GM21528 (cell line): ENCODE measurements at regions not wholly inside any gene's neighbourhood (a gene's known extent, or its start where the extent isn't known, plus 50 kb on each side); places are given as distances from the start of the nearest gene placed in this dataset.
"Not testable (repeated sequence)": the region's sequence is repeated elsewhere in the genome, so short reads cannot be mapped to it uniquely, and the experiment has no call there.

ENCODE experiments used
- ATAC-seq: cut with Tn5 transposase; IDR thresholded peaks from one replicate; pipeline ENCODE4 v1.9.1; 2021; ENCODE audit warnings: mild to moderate bottlenecking, moderate library complexity; ENCODE audit not compliant: unreplicated experiment, low FRiP score

DNA sequence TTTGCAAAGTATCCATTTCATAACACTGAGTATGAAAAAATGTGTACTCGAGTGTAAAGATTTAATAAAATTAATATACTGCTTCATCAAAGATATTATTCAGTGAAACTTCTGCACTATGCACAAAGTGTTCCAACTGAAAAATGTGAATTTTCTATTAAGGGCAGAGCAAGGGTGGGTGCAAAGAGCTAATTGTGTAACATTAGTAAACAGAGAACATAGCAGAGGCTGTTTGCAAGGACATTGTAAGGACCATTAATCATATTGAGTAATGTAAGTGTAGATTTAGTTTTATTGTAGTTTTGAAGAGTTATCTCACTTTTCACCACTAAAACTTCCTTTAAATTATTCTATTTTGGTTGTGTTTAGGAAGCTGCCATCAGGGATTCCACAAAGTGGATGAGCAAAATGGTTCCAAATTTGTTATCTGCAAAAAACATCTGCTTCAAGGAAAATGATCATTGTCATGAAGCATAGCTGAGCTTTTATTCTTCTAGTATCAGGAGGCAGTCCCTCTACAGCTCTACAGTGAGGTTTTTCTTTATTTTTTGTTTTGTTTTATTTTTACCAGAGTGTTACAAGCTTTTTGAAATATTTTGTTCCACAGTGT is 1375.4 kb downstream of the SLITRK1 start:
- ATAC-seq = no peak

- ATAC-seq = no peak
Measured at GRCh38 chr13:82501834-82502233, 1380.4 kb downstream of the SLITRK1 start.

DNA sequence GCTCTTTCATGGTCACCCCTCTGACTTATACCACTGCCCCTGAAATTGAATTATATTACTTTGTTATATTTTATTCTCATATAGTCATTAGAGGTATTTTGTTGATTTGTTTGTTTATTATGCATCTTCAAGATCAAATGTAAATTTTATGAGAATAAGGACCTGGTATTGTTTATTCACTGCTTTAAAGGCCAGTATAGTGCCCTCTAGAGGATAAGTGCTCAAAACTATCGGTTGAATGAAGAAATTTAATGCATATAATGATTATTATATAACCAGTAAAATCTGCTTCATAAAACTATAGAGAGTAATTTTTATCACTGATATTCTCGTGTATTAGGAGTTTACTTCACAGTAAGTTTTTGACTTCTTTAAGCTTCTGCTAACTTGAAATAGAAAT is 1401.9 kb downstream of the SLITRK1 start:
- no peak for ATAC-seq

- no peak for ATAC-seq
Measured at GRCh38 chr13:82477436-82477835, 1404.8 kb downstream of the SLITRK1 start.

DNA sequence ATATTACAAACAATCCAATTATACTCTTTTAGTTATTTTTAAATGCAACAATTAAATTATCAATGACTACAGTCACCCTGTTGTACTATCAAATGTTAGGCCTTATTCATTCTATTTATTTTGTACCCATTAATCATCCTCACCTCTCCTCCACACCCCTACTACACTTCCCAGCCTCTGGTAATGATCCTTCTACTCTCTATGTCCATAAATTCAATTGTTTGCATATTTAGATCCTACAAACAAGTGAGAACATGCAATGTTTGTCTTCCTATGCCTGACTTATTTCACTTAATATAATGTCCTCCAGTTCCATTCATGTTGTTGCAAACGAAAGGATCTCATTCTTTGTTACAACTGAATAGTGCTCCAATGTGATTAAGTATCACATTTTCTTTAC is 1414.6 kb downstream of the SLITRK1 start:
- no peak for ATAC-seq

GRCh38 chr13:82459575-82459974 is 1422.7 kb downstream of the SLITRK1 start:
- not testable (repeated sequence) for ATAC-seq

DNA sequence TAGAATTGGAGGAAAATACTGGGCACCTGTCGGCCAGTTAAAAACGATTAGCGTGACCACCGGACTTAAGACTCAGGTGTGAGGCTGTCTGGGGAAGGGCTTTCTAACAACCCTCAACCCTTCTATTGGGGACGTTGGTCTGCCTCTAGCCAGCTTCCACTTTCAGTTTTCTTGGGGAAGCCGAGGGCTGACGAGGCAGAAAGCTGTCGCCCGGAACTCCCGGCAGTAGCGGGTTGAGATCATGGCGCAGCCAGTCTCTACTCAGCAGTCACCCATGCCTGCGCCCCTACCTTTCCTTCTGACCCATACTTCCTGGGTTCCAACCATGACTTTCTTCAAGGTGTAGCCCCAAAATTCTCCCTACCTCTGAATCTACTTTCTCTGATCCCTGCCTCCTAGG is 1424.1 kb downstream of the SLITRK1 start:
- ATAC-seq = no peak

GRCh38 chr13:82457548-82457947 is 1424.7 kb downstream of the SLITRK1 start:
- not testable (repeated sequence) for ATAC-seq

DNA sequence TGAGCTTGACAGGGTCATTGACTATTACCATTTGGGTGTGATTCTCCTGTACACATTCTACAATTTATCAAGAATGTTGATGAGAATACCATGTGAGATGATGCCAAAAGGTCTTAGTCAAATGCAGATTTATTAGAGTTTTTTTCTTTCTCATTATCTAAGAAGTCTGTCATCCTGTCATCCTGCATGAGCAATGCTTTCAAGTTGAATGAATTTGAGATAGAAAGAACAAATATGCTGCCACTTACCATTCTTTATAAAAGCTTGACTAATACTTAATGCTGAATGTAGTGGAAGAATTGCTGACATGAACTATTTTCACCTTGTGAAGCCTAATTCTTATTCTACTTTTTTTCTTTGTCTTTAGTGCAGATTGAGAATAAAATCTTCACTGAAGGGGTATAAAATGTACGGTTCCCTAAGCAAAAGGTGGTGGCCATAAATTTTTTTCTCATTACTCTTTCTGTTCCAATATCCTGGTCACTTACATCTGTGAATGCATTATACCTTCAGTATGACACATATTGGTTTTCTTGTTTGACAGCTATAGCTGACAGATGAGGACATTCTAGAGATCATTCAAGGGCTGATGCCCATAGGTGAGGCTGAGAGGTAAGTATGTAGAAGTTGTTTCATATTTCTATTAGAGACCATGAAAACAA is 1434.7 kb downstream of the SLITRK1 start:
- ATAC-seq = no peak

DNA sequence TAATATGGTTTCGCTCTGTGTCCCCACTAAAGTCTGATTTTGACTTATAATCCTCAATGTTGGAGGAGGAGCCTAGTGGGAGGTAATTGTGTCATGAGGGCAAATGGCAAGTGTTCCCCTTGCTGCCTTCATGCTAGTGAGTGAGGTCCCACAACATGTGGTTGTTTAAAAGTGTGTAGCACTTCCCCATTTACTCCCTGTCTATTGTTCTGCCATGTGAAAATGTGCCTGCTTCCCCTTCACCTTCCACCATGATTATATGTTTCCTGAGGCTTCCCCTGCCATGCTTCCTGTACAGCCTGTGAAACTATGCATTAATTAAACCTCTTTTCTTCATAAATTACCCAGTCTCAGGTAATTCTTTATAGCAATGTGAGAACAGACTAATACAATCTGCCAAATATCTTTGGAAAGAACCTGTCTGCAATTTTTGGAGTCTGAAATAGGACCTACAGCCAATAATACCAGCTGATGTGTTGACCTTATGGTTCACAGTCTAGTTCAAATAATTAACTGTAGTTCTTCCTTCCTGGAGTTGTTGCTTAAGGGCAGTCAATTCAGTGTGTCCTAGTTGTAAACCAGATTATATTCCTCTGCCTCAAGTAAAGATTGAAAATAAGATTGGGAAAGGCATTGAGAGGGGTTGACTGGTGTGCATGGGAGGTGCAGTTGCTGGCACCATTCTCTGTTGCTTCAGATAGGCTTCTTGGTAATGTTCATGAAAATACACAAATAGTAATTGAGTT is 1442.9 kb downstream of the SLITRK1 start:
- no peak for ATAC-seq

- no peak for ATAC-seq
Measured at GRCh38 chr13:82438320-82438719, 1444.0 kb downstream of the SLITRK1 start.

- no peak for ATAC-seq
Measured at GRCh38 chr13:82436099-82436585, 1446.1 kb downstream of the SLITRK1 start.

- ATAC-seq = no peak
Measured at GRCh38 chr13:82432949-82433348, 1449.3 kb downstream of the SLITRK1 start.

DNA sequence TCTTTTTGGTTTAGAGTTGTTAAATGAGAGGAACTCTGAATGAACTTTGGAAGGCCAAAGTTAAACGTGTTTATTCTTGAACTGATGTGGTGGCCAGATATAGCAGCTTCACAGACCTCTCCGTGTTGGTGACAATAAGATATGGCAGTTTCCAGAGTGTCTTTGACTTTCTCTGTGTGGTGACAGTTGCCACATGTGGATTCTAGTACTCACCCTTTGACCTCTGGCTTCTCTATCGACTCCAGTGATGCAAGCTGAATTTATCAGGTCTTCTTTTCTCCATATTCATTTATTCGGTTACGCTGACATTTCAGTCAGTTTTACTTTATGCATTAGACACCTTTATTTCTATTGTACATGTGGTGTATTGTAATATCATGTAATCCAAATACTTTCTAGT is 1469.5 kb downstream of the SLITRK1 start:
- ATAC-seq = no peak

GRCh38 chr13:82407321-82407720 is 1475.0 kb downstream of the SLITRK1 start:
- no peak for ATAC-seq

GRCh38 chr13:82374719-82375118 is 1507.6 kb downstream of the SLITRK1 start:
- ATAC-seq = no peak

DNA sequence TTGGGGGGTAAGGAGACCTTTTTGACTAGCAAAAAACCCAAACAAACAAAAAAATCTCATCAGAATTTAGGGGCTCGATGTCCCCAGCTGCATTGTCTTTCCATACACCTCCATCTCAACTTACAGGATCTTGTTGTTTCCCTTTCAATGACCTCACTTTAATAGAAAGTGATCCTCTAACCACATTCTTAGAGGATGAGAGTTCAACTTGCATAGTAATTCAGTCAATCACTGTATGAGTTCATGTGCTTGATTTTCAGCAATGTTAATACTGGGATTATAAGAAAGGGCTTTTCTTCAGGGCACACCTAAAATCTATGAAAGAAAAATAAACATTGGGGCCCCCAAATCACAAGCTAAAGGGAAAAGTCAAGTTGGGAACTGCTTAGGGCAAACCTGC is 1512.0 kb downstream of the SLITRK1 start:
- no peak for ATAC-seq

DNA sequence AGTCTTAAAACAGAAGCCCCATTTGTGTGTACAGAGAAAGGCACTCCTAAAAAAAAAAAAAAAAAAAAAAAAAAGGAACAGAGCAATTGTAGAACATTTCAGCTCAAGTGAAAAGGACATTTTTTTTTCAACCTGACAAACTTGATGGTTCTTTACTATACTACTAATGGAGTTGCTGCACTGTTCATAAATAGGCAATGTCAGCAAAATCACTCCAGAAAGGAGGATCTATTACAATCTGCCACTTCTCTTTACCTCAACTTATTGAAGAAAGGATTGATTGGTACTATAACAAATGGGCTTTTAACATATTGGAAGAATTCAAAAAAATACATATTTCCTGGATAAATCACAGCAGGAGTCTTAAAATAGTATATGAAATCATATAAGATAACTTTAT is 1517.7 kb downstream of the SLITRK1 start:
- no peak for ATAC-seq

DNA sequence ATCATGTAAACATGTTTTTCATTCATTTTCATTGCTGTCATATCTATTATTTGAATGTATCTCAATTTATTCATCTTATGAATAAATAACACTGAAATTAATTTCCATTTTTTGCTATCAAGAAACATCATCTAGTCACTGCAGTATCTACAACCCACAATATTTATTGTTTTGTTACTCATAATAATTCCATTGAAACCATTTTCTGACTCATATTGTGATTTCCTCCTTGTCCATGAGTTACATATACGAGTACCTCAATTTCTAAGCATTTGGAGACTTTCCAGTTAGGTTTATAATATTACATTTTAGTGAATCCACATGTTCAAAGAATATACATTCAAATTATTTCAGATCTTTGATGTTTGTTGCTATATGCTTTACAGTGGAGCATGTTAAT is 1524.0 kb downstream of the SLITRK1 start:
- ATAC-seq = no peak

- no peak for ATAC-seq
Measured at GRCh38 chr13:82356667-82357410, 1525.4 kb downstream of the SLITRK1 start.

GRCh38 chr13:82344867-82345266 is 1537.4 kb downstream of the SLITRK1 start:
- ATAC-seq = no peak
